ENCODE measurements at regions not wholly inside any gene's neighbourhood (a gene's known extent, or its start where the extent isn't known, plus 50 kb on each side); places are given as distances from the start of the nearest gene placed in this dataset.
A peak's percentile ranks its signal among the peaks of the same experiment; 100 is the strongest.

GRCh38 chr6:88482465-88482864, 316.3 kb upstream of the CNR1 start:
- Histone ChIP-seq H3K27ac (replicated peaks; ENCODE audit: low read length) (no peak overlapping the region), H2BK5ac (ENCODE audit: low read length) (no peak overlapping the region), H2BK12ac (ENCODE audit: low read length) (no peak overlapping the region), H3K14ac (ENCODE audit: low read length) (no peak overlapping the region), H3K4me2 (ENCODE audit: insufficient read depth, low read length, poor library complexity, severe bottlenecking) (no peak overlapping the region), H3K79me1 (ENCODE audit: low read depth, low read length) (no peaks in the 10 kb centered on the region), H3K27me3 (ENCODE audit: control insufficient read depth in 3 of 3, insufficient read depth in 3 of 3, low read depth in 1 of 3, low read length in 3 of 3) (no peaks in the 10 kb centered on the region), H2BK15ac (ENCODE audit: low read length) (no peak overlapping the region), H3K4me3 (ENCODE audit: low read length in 2 of 2) (no peak overlapping the region), H3K23ac (ENCODE audit: low read depth, low read length, poor library complexity) (no peak overlapping the region), H2AK5ac (ENCODE audit: low read depth, low read length) (no peak overlapping the region), H4K8ac (ENCODE audit: low read depth, low read length) (no peak overlapping the region), H3K4me1 (ENCODE audit: control insufficient read depth in 2 of 2, insufficient read depth in 1 of 2, low read depth in 1 of 2, low read length in 2 of 2) (peaks cover 0 to 18% of the 10 kb centered on the region in 2 donors), H4K91ac (ENCODE audit: low read depth, low read length, poor library complexity) (no peak overlapping the region), H3K4ac (ENCODE audit: low read length) (no peak overlapping the region), H3K9me3 (replicated peaks in 1 of 2; ENCODE audit: control insufficient read depth in 2 of 2, insufficient read depth in 1 of 2, low read depth in 1 of 2, low read length in 2 of 2) (peaks cover 0 to 15% of the 10 kb centered on the region in 2 donors), H3K36me3 (replicated peaks in 1 of 2; ENCODE audit: control insufficient read depth in 2 of 2, insufficient read depth in 2 of 2, low read length in 2 of 2) (no peaks in the 10 kb centered on the region), H2AFZ (ENCODE audit: low read length) (no peak overlapping the region), H2BK120ac (ENCODE audit: low read depth, low read length) (no peak overlapping the region), H3K18ac (ENCODE audit: low read length) (no peak overlapping the region), H3K9ac (ENCODE audit: low read depth, low read length, poor library complexity) (no peak overlapping the region)
- no CpG with 5 or more reads among the region's 1 CpG for WGBS, 2 donors (ENCODE audit: extremely low coverage in 2 of 2, insufficient read length in 2 of 2, insufficient replicate concordance in 1 of 2)
- DNase-seq (ENCODE audit: low spot score), result no peak

DNA sequence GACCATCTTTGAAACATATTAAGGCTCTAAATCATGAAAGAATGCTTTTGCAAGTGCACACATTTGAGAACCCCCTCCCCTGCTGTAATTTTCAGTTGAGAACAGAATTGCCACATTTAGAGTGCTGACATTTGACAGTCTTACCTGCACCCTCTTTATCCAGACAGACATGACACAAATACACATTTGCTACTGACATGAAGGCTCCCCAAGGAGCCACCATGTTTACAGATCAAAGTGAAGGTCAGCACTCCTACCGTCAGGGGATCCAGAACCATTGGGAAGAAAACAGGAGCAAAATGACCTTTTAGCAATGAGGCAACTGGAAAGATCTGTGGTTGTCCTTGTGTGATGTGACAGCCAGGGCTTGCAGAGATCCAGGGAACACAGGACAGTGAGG, 315.4 kb upstream of the CNR1 start:
- peaks cover 3 to 17% of the 10 kb centered on the region in 2 donors for H3K9me3 ChIP-seq (replicated peaks in 1 of 2; ENCODE audit: control insufficient read depth in 2 of 2, insufficient read depth in 1 of 2, low read depth in 1 of 2, low read length in 2 of 2)
- H2BK5ac ChIP-seq (ENCODE audit: low read length), result no peak overlapping the region
- H3K4me2 ChIP-seq (ENCODE audit: insufficient read depth, low read length, poor library complexity, severe bottlenecking), result no peak overlapping the region
- no peak overlapping the region for H2AK5ac ChIP-seq (ENCODE audit: low read depth, low read length)
- H3K27ac ChIP-seq (replicated peaks; ENCODE audit: low read length), result no peak overlapping the region
- no peaks in the 10 kb centered on the region for H3K79me1 ChIP-seq (ENCODE audit: low read depth, low read length)
- peaks cover 0 to 18% of the 10 kb centered on the region in 2 donors for H3K4me1 ChIP-seq (ENCODE audit: control insufficient read depth in 2 of 2, insufficient read depth in 1 of 2, low read depth in 1 of 2, low read length in 2 of 2)
- H3K27me3 ChIP-seq (ENCODE audit: control insufficient read depth in 3 of 3, insufficient read depth in 3 of 3, low read depth in 1 of 3, low read length in 3 of 3), result no peaks in the 10 kb centered on the region
- H4K91ac ChIP-seq (ENCODE audit: low read depth, low read length, poor library complexity), result no peak overlapping the region
- H4K8ac ChIP-seq (ENCODE audit: low read depth, low read length), result no peak overlapping the region
- H3K23ac ChIP-seq (ENCODE audit: low read depth, low read length, poor library complexity), result no peak overlapping the region
- peak overlapping the region; percentile 5 for H2BK12ac ChIP-seq (ENCODE audit: low read length)
- H2BK15ac ChIP-seq (ENCODE audit: low read length), result no peak overlapping the region
- WGBS, 2 donors (ENCODE audit: extremely low coverage in 2 of 2, insufficient read length in 2 of 2, insufficient replicate concordance in 1 of 2), result no CpG with 5 or more reads among the region's 1 CpG
- H2BK120ac ChIP-seq (ENCODE audit: low read depth, low read length), result no peak overlapping the region
- H3K9ac ChIP-seq (ENCODE audit: low read depth, low read length, poor library complexity), result no peak overlapping the region
- no peaks in the 10 kb centered on the region for H3K36me3 ChIP-seq (replicated peaks in 1 of 2; ENCODE audit: control insufficient read depth in 2 of 2, insufficient read depth in 2 of 2, low read length in 2 of 2)
- DNase-seq (ENCODE audit: low spot score), result no peak
- H2AFZ ChIP-seq (ENCODE audit: low read length), result no peak overlapping the region
- H3K14ac ChIP-seq (ENCODE audit: low read length), result no peak overlapping the region
- no peak overlapping the region for H3K4me3 ChIP-seq (ENCODE audit: low read length in 2 of 2)
- H3K4ac ChIP-seq (ENCODE audit: low read length), result no peak overlapping the region
- H3K18ac ChIP-seq (ENCODE audit: low read length), result no peak overlapping the region

GRCh38 chr6:88480816-88481215, 314.7 kb upstream of the CNR1 start:
- Histone ChIP-seq H2BK120ac (ENCODE audit: low read depth, low read length) (no peak overlapping the region), H2BK5ac (ENCODE audit: low read length) (no peak overlapping the region), H3K23ac (ENCODE audit: low read depth, low read length, poor library complexity) (no peak overlapping the region), H3K79me1 (ENCODE audit: low read depth, low read length) (no peaks in the 10 kb centered on the region), H3K9me3 (replicated peaks in 1 of 2; ENCODE audit: control insufficient read depth in 2 of 2, insufficient read depth in 1 of 2, low read depth in 1 of 2, low read length in 2 of 2) (peaks cover 3 to 17% of the 10 kb centered on the region in 2 donors), H2AFZ (ENCODE audit: low read length) (peak overlapping the region; percentile 42), H3K4me2 (ENCODE audit: insufficient read depth, low read length, poor library complexity, severe bottlenecking) (no peak overlapping the region), H3K36me3 (replicated peaks in 1 of 2; ENCODE audit: control insufficient read depth in 2 of 2, insufficient read depth in 2 of 2, low read length in 2 of 2) (no peaks in the 10 kb centered on the region), H4K8ac (ENCODE audit: low read depth, low read length) (no peak overlapping the region), H3K18ac (ENCODE audit: low read length) (no peak overlapping the region), H3K4me3 (ENCODE audit: low read length in 2 of 2) (no peak overlapping the region), H3K27ac (replicated peaks; ENCODE audit: low read length) (peak overlapping the region; percentile 55), H3K9ac (ENCODE audit: low read depth, low read length, poor library complexity) (no peak overlapping the region), H3K4ac (ENCODE audit: low read length) (no peak overlapping the region), H3K14ac (ENCODE audit: low read length) (no peak overlapping the region), H3K27me3 (ENCODE audit: control insufficient read depth in 3 of 3, insufficient read depth in 3 of 3, low read depth in 1 of 3, low read length in 3 of 3) (no peaks in the 10 kb centered on the region), H4K91ac (ENCODE audit: low read depth, low read length, poor library complexity) (no peak overlapping the region), H2BK15ac (ENCODE audit: low read length) (no peak overlapping the region), H3K4me1 (ENCODE audit: control insufficient read depth in 2 of 2, insufficient read depth in 1 of 2, low read depth in 1 of 2, low read length in 2 of 2) (peaks cover 0 to 18% of the 10 kb centered on the region in 2 donors), H2BK12ac (ENCODE audit: low read length) (no peak overlapping the region), H2AK5ac (ENCODE audit: low read depth, low read length) (no peak overlapping the region)
- no CpG with 5 or more reads among the region's 5 CpGs for WGBS, 2 donors (ENCODE audit: extremely low coverage in 2 of 2, insufficient read length in 2 of 2, insufficient replicate concordance in 1 of 2)
- DNase-seq (ENCODE audit: low spot score), result no peak

GRCh38 chr6:88477413-88477812, 311.3 kb upstream of the CNR1 start:
- Histone ChIP-seq H3K4me1 (ENCODE audit: control insufficient read depth in 2 of 2, insufficient read depth in 1 of 2, low read depth in 1 of 2, low read length in 2 of 2) (peaks cover 3 to 23% of the 10 kb centered on the region in 2 donors), H3K36me3 (replicated peaks in 1 of 2; ENCODE audit: control insufficient read depth in 2 of 2, insufficient read depth in 2 of 2, low read length in 2 of 2) (no peaks in the 10 kb centered on the region), H2AK5ac (ENCODE audit: low read depth, low read length) (no peak overlapping the region), H3K9ac (ENCODE audit: low read depth, low read length, poor library complexity) (no peak overlapping the region), H2BK15ac (ENCODE audit: low read length) (no peak overlapping the region), H3K4me3 (ENCODE audit: low read length in 2 of 2) (peak overlapping the region in 1 of 2 donors; percentile 10), H3K27me3 (ENCODE audit: control insufficient read depth in 3 of 3, insufficient read depth in 3 of 3, low read depth in 1 of 3, low read length in 3 of 3) (no peaks in the 10 kb centered on the region), H2BK120ac (ENCODE audit: low read depth, low read length) (no peak overlapping the region), H3K9me3 (replicated peaks in 1 of 2; ENCODE audit: control insufficient read depth in 2 of 2, insufficient read depth in 1 of 2, low read depth in 1 of 2, low read length in 2 of 2) (peaks cover 3 to 17% of the 10 kb centered on the region in 2 donors), H3K27ac (replicated peaks; ENCODE audit: low read length) (no peak overlapping the region), H4K91ac (ENCODE audit: low read depth, low read length, poor library complexity) (no peak overlapping the region), H4K8ac (ENCODE audit: low read depth, low read length) (no peak overlapping the region), H3K79me1 (ENCODE audit: low read depth, low read length) (no peaks in the 10 kb centered on the region), H2BK5ac (ENCODE audit: low read length) (no peak overlapping the region), H2AFZ (ENCODE audit: low read length) (no peak overlapping the region), H3K4me2 (ENCODE audit: insufficient read depth, low read length, poor library complexity, severe bottlenecking) (no peak overlapping the region), H3K14ac (ENCODE audit: low read length) (no peak overlapping the region), H3K4ac (ENCODE audit: low read length) (no peak overlapping the region), H3K18ac (ENCODE audit: low read length) (no peak overlapping the region), H3K23ac (ENCODE audit: low read depth, low read length, poor library complexity) (no peak overlapping the region), H2BK12ac (ENCODE audit: low read length) (no peak overlapping the region)
- no CpG with 5 or more reads among the region's 3 CpGs for WGBS, 2 donors (ENCODE audit: extremely low coverage in 2 of 2, insufficient read length in 2 of 2, insufficient replicate concordance in 1 of 2)
- DNase-seq (ENCODE audit: low spot score), result no peak
